HCT116 (cell line): ENCODE measurements at regions not wholly inside any gene's neighbourhood (a gene's known extent, or its start where the extent isn't known, plus 50 kb on each side); places are given as distances from the start of the nearest gene placed in this dataset.

Experiments used
- ATAC-seq: fragments of 200-7000 bp; cut with Tn5 transposase; 2 replicates; pipeline ENCODE4 v1.9.1; 2020; ENCODE audit warnings: mild to moderate bottlenecking, moderate library complexity
- BruUV-seq: library from RNA; stranded (reverse); fragments of 400-500 nt; replicated peaks from 2 replicates; lab custom pipeline; 2021; lab: Mats Ljungman, UMichigan
- CTCF ChIA-PET: fragments of 300-600 bp; sonication (Branson Sonifier 250); formaldehyde crosslinking; loops from one replicate; lab custom pipeline; 2021; ENCODE audit warnings: antibody characterized with exemption; lab: Charles Lee
- POLR2A ChIA-PET: fragments of 300-600, 350-600 bp; sonication (Branson Sonifier 250); formaldehyde crosslinking; loops from one replicate; lab custom pipeline; 2021; ENCODE audit warnings: antibody characterized with exemption; lab: Charles Lee
- RAD21 ChIA-PET, 2 experiments: fragments of 300-600 bp; sonication (Branson Sonifier 250); formaldehyde crosslinking; loops; one replicate each; lab custom pipeline; 2023; ENCODE audit warnings: low total read pairs in 2 of 2; ENCODE audit not compliant: uncharacterized antibody in 2 of 2, unreplicated experiment in 2 of 2, low non-redundant PET in 1 of 2; lab: Charles Lee
- DNase-seq: peaks from one replicate; pipeline ENCODE4 v3.0.0-alpha.2; 2010; ENCODE audit warnings: low read depth, low spot score
- H2AFZ ChIP-seq: fragments of 200-600 bp; shearing (Covaris generic), sonication (generic); 2 replicates; pipeline ENCODE4 v1.6.1; 2017; ENCODE audit warnings: low read depth, mixed run types, mixed read lengths, antibody characterized with exemption, low read length; ENCODE audit not compliant: poor library complexity, severe bottlenecking
- H3K27ac ChIP-seq: 2 replicates; pipeline ENCODE4 v1.5.1; 2012; ENCODE audit warnings: low read depth, low read length
- H3K27me3 ChIP-seq: fragments of 200-600 bp; sonication (generic); 2 replicates; pipeline ENCODE4 v1.6.1; 2016; ENCODE audit warnings: mixed run types, low read length, mixed read lengths; ENCODE audit not compliant: insufficient read depth
- H3K36me3 ChIP-seq, 2 experiments: fragments of 200-500 bp in 1 of 2; fragments of 200-600 bp in 1 of 2; sonication (Bioruptor generic) in 1 of 2; sonication (generic) in 1 of 2; 2 replicates each; pipeline versions ENCODE4 v1.5.1 to v1.6.1; 2014 to 2016; ENCODE audit warnings: low read length in 2 of 2, inconsistent platforms in 1 of 2, mixed read lengths in 1 of 2, mixed run types in 1 of 2; ENCODE audit not compliant: insufficient read depth in 2 of 2, control insufficient read depth in 1 of 2
- H3K4me1 ChIP-seq, 2 experiments: fragments of 200-600 bp in 1 of 2; sonication (generic) in 1 of 2; 2 replicates each; pipeline versions ENCODE4 v1.5.1 to v1.6.1; 2012 to 2017; ENCODE audit warnings: low read length in 2 of 2, inconsistent platforms in 1 of 2, mild to moderate bottlenecking in 1 of 2, mixed read lengths in 1 of 2, mixed run types in 1 of 2, moderate library complexity in 1 of 2; ENCODE audit not compliant: insufficient read depth in 2 of 2, control insufficient read depth in 1 of 2
- H3K4me2 ChIP-seq: fragments of 200-600 bp; sonication (generic); 2 replicates; pipeline ENCODE4 v1.6.1; 2017; ENCODE audit warnings: mixed run types, low read length, mixed read lengths
- H3K4me3 ChIP-seq, 2 experiments: fragments of 200-600 bp in 1 of 2; sonication (generic) in 1 of 2; replicated peaks in 1 of 2; 2 replicates each; pipeline ENCODE4 v1.5.1; 2011 to 2016; ENCODE audit warnings: low read length in 2 of 2, control low read depth in 1 of 2, low read depth in 1 of 2, mild to moderate bottlenecking in 1 of 2, mixed read lengths in 1 of 2, mixed run types in 1 of 2
- H3K79me2 ChIP-seq: fragments of 200-600 bp; sonication (generic); 2 replicates; pipeline ENCODE4 v1.6.1; 2017; ENCODE audit warnings: mild to moderate bottlenecking, mixed run types, low read length, moderate library complexity, mixed read lengths; ENCODE audit not compliant: insufficient read depth
- H3K9ac ChIP-seq: fragments of 200-600 bp; sonication (generic); 2 replicates; pipeline ENCODE4 v1.6.1; 2016; ENCODE audit warnings: low read length, mixed read lengths
- H3K9me2 ChIP-seq: fragments of 200-600 bp; sonication (generic), shearing (Covaris generic); 2 replicates; pipeline ENCODE4 v1.6.1; 2017; ENCODE audit warnings: mixed run types, mild to moderate bottlenecking, moderate library complexity; ENCODE audit not compliant: insufficient read depth
- H3K9me3 ChIP-seq, 2 experiments: fragments of 200-500 bp in 1 of 2; fragments of 200-600 bp in 1 of 2; sonication (Bioruptor generic) in 1 of 2; sonication (generic) in 1 of 2; 2 replicates each; pipeline ENCODE4 v1.6.1; 2014 to 2017; ENCODE audit warnings: low read length in 2 of 2, mixed read lengths in 2 of 2, inconsistent platforms in 1 of 2, low read depth in 1 of 2, mild to moderate bottlenecking in 1 of 2, mixed run types in 1 of 2, moderate library complexity in 1 of 2; ENCODE audit not compliant: control insufficient read depth in 1 of 2, insufficient read depth in 1 of 2
- H4K20me1 ChIP-seq: fragments of 200-600 bp; sonication (generic), shearing (Covaris generic); 2 replicates; pipeline ENCODE4 v1.6.1; 2017; ENCODE audit warnings: mixed run types, mild to moderate bottlenecking, moderate library complexity; ENCODE audit not compliant: insufficient read depth
- ATF3 ChIP-seq: IDR thresholded peaks from 2 replicates; pipeline ENCODE4 v1.6.1; 2012
- CBX3 ChIP-seq: IDR thresholded peaks from 2 replicates; pipeline ENCODE4 v1.6.1; 2012; ENCODE audit warnings: low read depth
- CEBPB ChIP-seq: IDR thresholded peaks from 2 replicates; pipeline ENCODE4 v1.6.1; 2012; ENCODE audit warnings: low read depth
- CTCF ChIP-seq, 3 experiments: fragments of 200-600 bp in 1 of 3; sonication (generic) in 1 of 3; IDR thresholded peaks in 2 of 3; conservative IDR thresholded peaks in 1 of 3; 2 replicates each; pipeline ENCODE4 v1.5.1; 2012 to 2017; ENCODE audit warnings: low read depth in 2 of 3, low read length in 2 of 3, antibody characterized with exemption in 1 of 3, borderline replicate concordance in 1 of 3, control low read depth in 1 of 3, mild to moderate bottlenecking in 1 of 3, mixed read lengths in 1 of 3, mixed run types in 1 of 3, moderate library complexity in 1 of 3; ENCODE audit not compliant: insufficient read depth in 1 of 3
- POLR2A ChIP-seq: IDR thresholded peaks from 2 replicates; pipeline ENCODE4 v1.7.0; 2011; ENCODE audit warnings: borderline replicate concordance; ENCODE audit not compliant: insufficient read depth, insufficient read length; ENCODE audit errors: extremely low read depth
- RAD21 ChIP-seq: IDR thresholded peaks from 2 replicates; pipeline ENCODE4 v1.6.1; 2012; ENCODE audit warnings: low read depth, mild to moderate bottlenecking
- REST ChIP-seq: IDR thresholded peaks from 2 replicates; pipeline ENCODE4 v1.6.1; 2012; ENCODE audit warnings: low read depth
- ZBTB33 ChIP-seq: IDR thresholded peaks from 2 replicates; pipeline ENCODE4 v1.6.1; 2011; ENCODE audit warnings: mild to moderate bottlenecking, low read length, moderate library complexity; ENCODE audit not compliant: insufficient replicate concordance; ENCODE audit errors: extremely low read depth
- ZFX ChIP-seq: fragments of 450-650 bp; IDR thresholded peaks from 2 replicates; pipeline ENCODE4 v1.6.1; 2017
- intact Hi-C: fragments of 100-400 bp; cut with micrococcal nuclease; formaldehyde crosslinking; loops from 2 replicates; pipeline ENCODE4 v1.10.0; 2022

GRCh38 chr2:16012029-16012596 lies 71.8 kb downstream of the MYCN start:
- peaks cover 0 to 2% of the 10 kb centered on the region in 2 experiments; a peak in 1 of 4 replicates for H3K4me1 ChIP-seq
- H3K79me2 ChIP-seq = no peaks in the 10 kb centered on the region
- TF ChIP-seq CEBPB (no peak), ZBTB33 (no peak), CBX3 (no peak), REST (no peak), CTCF (IDR thresholded peaks at IDR 0.05 in 2 of 3, conservative IDR thresholded peaks at IDR 0.05 in 1 of 3; ENCODE audit: borderline replicate concordance in 1 of 3, insufficient read depth in 1 of 3, low read depth in 2 of 3, low read length in 2 of 3) (no peak), RAD21 (no peak), ATF3 (no peak), POLR2A (no peak), ZFX (no peak)
- no peak overlapping the region for H3K4me2 ChIP-seq
- H2AFZ ChIP-seq = no peak overlapping the region
- H4K20me1 ChIP-seq = no peaks in the 10 kb centered on the region
- H3K9me2 ChIP-seq = no peaks in the 10 kb centered on the region
- no peak overlapping the region for H3K4me3 ChIP-seq
- no peaks in the 10 kb centered on the region for H3K9me3 ChIP-seq
- intact Hi-C loops = no loop called here
- peaks cover 17% of the 10 kb centered on the region for H3K27me3 ChIP-seq
- no peak for ATAC-seq
- H3K36me3 ChIP-seq = no peaks in the 10 kb centered on the region
- BruUV-seq = no TSS peak
- ChIA-PET CTCF (no interaction called here), RAD21 (no interaction called here), POLR2A (no interaction called here)
- H3K27ac ChIP-seq = no peak overlapping the region
- no peak for DNase-seq
- no peak overlapping the region for H3K9ac ChIP-seq
